ENCODE measurements at regions not wholly inside any gene's neighbourhood (a gene's known extent, or its start where the extent isn't known, plus 50 kb on each side); places are given as distances from the start of the nearest gene placed in this dataset.

GRCh38 chr13:40126306-40127085, 471.0 kb downstream of the COG6 start:
- TF ChIP-seq CTCF (IDR thresholded peaks at IDR 0.05) (no peak), POLR2A (IDR thresholded peaks at IDR 0.05) (no peak)

Measured in Peyer's patch (tissue), 4 donors.